Fibroblast of lung (primary cell): ENCODE measurements at regions not wholly inside any gene's neighbourhood (a gene's known extent, or its start where the extent isn't known, plus 50 kb on each side); places are given as distances from the start of the nearest gene placed in this dataset.

Source experiments
- EZH2 ChIP-seq: IDR thresholded peaks from 2 replicates; pipeline ENCODE4 v1.5.1; 2012; ENCODE audit warnings: low read length, control low read depth, mild to moderate bottlenecking; ENCODE audit errors: missing control alignments
- TF ChIP-seq, protein P1 (sequence below), 2 donors: IDR thresholded peaks in 1 of 2; conservative IDR thresholded peaks in 1 of 2; 1 replicate in 1 of 2; 2 replicates in 1 of 2; pipeline ENCODE4 v1.5.1; 2011 to 2012; ENCODE audit warnings: low read length in 2 of 2, control low read depth in 1 of 2, inconsistent platforms in 1 of 2, low read depth in 1 of 2, mild to moderate bottlenecking in 1 of 2

DNA sequence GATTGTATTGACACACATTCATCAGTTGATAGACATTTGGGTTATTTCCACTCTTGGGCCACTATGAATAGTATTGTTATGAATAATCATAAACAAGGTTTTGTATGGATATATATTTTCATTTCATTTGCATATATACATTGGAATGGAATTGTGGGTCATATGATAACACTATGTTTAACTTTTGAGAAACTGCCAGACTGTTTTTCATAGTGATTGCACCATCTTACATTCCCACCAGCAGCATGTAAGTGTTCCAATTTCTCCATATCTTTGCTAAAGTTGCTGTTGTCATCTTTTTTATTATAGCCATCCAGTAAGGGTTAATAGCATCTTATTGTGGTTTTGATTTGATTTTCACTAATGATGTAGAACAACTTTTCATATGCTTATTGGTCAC lies 198.5 kb upstream of the PPFIA2 start:
- TF ChIP-seq, protein P1, sequence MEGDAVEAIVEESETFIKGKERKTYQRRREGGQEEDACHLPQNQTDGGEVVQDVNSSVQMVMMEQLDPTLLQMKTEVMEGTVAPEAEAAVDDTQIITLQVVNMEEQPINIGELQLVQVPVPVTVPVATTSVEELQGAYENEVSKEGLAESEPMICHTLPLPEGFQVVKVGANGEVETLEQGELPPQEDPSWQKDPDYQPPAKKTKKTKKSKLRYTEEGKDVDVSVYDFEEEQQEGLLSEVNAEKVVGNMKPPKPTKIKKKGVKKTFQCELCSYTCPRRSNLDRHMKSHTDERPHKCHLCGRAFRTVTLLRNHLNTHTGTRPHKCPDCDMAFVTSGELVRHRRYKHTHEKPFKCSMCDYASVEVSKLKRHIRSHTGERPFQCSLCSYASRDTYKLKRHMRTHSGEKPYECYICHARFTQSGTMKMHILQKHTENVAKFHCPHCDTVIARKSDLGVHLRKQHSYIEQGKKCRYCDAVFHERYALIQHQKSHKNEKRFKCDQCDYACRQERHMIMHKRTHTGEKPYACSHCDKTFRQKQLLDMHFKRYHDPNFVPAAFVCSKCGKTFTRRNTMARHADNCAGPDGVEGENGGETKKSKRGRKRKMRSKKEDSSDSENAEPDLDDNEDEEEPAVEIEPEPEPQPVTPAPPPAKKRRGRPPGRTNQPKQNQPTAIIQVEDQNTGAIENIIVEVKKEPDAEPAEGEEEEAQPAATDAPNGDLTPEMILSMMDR (conservative IDR thresholded peaks at IDR 0.05 in 1 of 2, IDR thresholded peaks at IDR 0.05 in 1 of 2; ENCODE audit: low read depth in 1 of 2, low read length in 2 of 2) = no peak
- TF ChIP-seq EZH2 = no peak
